ENCODE measurements at regions not wholly inside any gene's neighbourhood (a gene's known extent, or its start where the extent isn't known, plus 50 kb on each side); places are given as distances from the start of the nearest gene placed in this dataset.

DNA sequence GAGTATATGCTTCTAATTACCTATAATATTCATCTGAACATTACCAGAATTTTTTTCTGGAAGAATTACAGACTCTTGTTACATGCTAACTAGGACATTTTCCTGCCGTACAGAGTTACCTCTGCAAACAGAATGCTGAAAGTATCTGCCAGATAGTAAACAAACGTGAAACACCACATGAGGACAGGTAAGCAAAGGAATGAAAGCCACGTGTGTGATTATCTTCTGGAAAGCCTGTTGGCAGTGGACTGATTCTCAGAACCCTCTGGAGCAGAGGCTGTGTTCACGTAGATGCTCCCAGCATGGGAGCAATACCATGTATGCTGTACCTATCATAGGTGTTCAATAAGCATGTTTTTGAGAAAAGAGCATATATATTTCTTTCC lies 472.6 kb downstream of the ENC1 start:
- Histone ChIP-seq H3K14ac (ENCODE audit: insufficient read length) (no peak overlapping the region), H4K8ac (ENCODE audit: extremely low read depth, insufficient read depth, low read length) (no peak overlapping the region), H3K4ac (replicated peaks; ENCODE audit: insufficient read length, low read depth, low read length) (no peak overlapping the region), H3K9me3 (ENCODE audit: insufficient read depth in 2 of 2, low read depth in 1 of 2, low read length in 1 of 2) (no peaks in the 10 kb centered on the region), H3K36me3 (ENCODE audit: control insufficient read depth in 2 of 4, insufficient read depth in 4 of 4, low read length in 3 of 4) (no peaks in the 10 kb centered on the region), H3K79me2 (ENCODE audit: control insufficient read depth in 1 of 2, insufficient read depth in 2 of 2, low read length in 2 of 2) (no peaks in the 10 kb centered on the region), H3K27ac (ENCODE audit: low read depth, low read length) (no peak overlapping the region), H3K27me3 (replicated peaks in 1 of 4; ENCODE audit: control insufficient read depth in 3 of 4, extremely low read depth in 1 of 4, insufficient read depth in 3 of 4, low read length in 3 of 4) (no peaks in the 10 kb centered on the region), H2BK120ac (replicated peaks; ENCODE audit: low read depth, low read length) (no peak overlapping the region), H2AK5ac (ENCODE audit: low read depth, low read length) (no peak overlapping the region), H3K23ac (ENCODE audit: insufficient read length) (no peak overlapping the region), H2AFZ (ENCODE audit: low read length) (no peak overlapping the region), H2BK12ac (ENCODE audit: low read depth, low read length) (no peak overlapping the region), H4K5ac (ENCODE audit: insufficient read length, low read depth, low read length) (no peak overlapping the region), H3K18ac (ENCODE audit: extremely low read depth, low read length) (no peak overlapping the region), H3K4me1 (replicated peaks in 1 of 4; ENCODE audit: control insufficient read depth in 3 of 4, insufficient read depth in 4 of 4, low read length in 3 of 4) (no peaks in the 10 kb centered on the region), H2BK15ac (ENCODE audit: low read length) (no peak overlapping the region), H4K91ac (replicated peaks; ENCODE audit: insufficient read length, low read length) (no peak overlapping the region), H3K9ac (replicated peaks in 1 of 4; ENCODE audit: extremely low read depth in 1 of 4, low read depth in 3 of 4, low read length in 3 of 4) (no peak overlapping the region), H3K4me2 (ENCODE audit: insufficient read depth in 1 of 2, low read depth in 2 of 2, low read length in 2 of 2) (no peak overlapping the region), H3K79me1 (ENCODE audit: low read depth, low read length) (no peaks in the 10 kb centered on the region), H2BK20ac (ENCODE audit: low read length) (no peak overlapping the region), H3K4me3 (ENCODE audit: extremely low read depth in 1 of 4, insufficient read depth in 2 of 4, low read depth in 3 of 4, low read length in 4 of 4) (no peak overlapping the region), H4K20me1 (replicated peaks in 1 of 2; ENCODE audit: control insufficient read depth in 1 of 2, insufficient read depth in 2 of 2, low read length in 2 of 2) (no peaks in the 10 kb centered on the region), H2BK5ac (ENCODE audit: low read depth, low read length) (no peak overlapping the region), H3K23me2 (ENCODE audit: low read depth, low read length) (no peaks in the 10 kb centered on the region), H3K56ac (replicated peaks; ENCODE audit: insufficient read length, low read depth, low read length) (no peak overlapping the region)
- 92% methylated on average over 4 of the region's 4 CpGs; no CpG with 5 or more reads in 1 of the 2 experiments for WGBS, 2 experiments (ENCODE audit: extremely low coverage in 1 of 2, insufficient coverage in 1 of 2, insufficient read length in 1 of 2, insufficient replicate concordance in 2 of 2, low coverage in 1 of 2, low lambda C conversion rate in 2 of 2, missing lambda C conversion rate in 1 of 2)
- CTCF ChIA-PET (ENCODE audit: partially characterized antibody): no interaction called here
- TF ChIP-seq, protein P1, sequence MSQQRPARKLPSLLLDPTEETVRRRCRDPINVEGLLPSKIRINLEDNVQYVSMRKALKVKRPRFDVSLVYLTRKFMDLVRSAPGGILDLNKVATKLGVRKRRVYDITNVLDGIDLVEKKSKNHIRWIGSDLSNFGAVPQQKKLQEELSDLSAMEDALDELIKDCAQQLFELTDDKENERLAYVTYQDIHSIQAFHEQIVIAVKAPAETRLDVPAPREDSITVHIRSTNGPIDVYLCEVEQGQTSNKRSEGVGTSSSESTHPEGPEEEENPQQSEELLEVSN (IDR thresholded peaks at IDR 0.05): no peak
- no peak for TF ChIP-seq POLR2A (IDR thresholded peaks at IDR 0.05; ENCODE audit: control extremely low read depth in 1 of 2, low read depth in 2 of 2, low read length in 2 of 2)
- TF ChIP-seq SIRT6 (IDR thresholded peaks at IDR 0.05; ENCODE audit: low read length): no peak
- TF ChIP-seq, protein P2, sequence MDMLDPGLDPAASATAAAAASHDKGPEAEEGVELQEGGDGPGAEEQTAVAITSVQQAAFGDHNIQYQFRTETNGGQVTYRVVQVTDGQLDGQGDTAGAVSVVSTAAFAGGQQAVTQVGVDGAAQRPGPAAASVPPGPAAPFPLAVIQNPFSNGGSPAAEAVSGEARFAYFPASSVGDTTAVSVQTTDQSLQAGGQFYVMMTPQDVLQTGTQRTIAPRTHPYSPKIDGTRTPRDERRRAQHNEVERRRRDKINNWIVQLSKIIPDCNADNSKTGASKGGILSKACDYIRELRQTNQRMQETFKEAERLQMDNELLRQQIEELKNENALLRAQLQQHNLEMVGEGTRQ (IDR thresholded peaks at IDR 0.05; ENCODE audit: low read length): no peak
- TF ChIP-seq PHF8 (conservative IDR thresholded peaks at IDR 0.05; ENCODE audit: low read depth, low read length): no peak
- TF ChIP-seq JUND (IDR thresholded peaks at IDR 0.05; ENCODE audit: low read length): no peak
- no peak for TF ChIP-seq JUN (IDR thresholded peaks at IDR 0.05; ENCODE audit: low read depth, low read length)
- no peak for TF ChIP-seq CHD1 (IDR thresholded peaks at IDR 0.05; ENCODE audit: low read depth, low read length)
- TF ChIP-seq ASH2L (IDR thresholded peaks at IDR 0.05; ENCODE audit: low read length): no peak
- no peak for TF ChIP-seq FOSL1 (IDR thresholded peaks at IDR 0.05; ENCODE audit: insufficient read depth, low read depth, low read length)
- TF ChIP-seq, protein P3, sequence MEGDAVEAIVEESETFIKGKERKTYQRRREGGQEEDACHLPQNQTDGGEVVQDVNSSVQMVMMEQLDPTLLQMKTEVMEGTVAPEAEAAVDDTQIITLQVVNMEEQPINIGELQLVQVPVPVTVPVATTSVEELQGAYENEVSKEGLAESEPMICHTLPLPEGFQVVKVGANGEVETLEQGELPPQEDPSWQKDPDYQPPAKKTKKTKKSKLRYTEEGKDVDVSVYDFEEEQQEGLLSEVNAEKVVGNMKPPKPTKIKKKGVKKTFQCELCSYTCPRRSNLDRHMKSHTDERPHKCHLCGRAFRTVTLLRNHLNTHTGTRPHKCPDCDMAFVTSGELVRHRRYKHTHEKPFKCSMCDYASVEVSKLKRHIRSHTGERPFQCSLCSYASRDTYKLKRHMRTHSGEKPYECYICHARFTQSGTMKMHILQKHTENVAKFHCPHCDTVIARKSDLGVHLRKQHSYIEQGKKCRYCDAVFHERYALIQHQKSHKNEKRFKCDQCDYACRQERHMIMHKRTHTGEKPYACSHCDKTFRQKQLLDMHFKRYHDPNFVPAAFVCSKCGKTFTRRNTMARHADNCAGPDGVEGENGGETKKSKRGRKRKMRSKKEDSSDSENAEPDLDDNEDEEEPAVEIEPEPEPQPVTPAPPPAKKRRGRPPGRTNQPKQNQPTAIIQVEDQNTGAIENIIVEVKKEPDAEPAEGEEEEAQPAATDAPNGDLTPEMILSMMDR (IDR thresholded peaks at IDR 0.05; ENCODE audit: control extremely low read depth in 1 of 3, insufficient read depth in 1 of 3, low read depth in 1 of 3, low read length in 3 of 3): no peak
- FAIRE-seq (no peak), DNase-seq (ENCODE audit: low read depth in 1 of 2, low spot score in 2 of 2) (no peak)
- POLR2A ChIA-PET (ENCODE audit: partially characterized antibody): no interaction called here
